Activated naive CD8-positive, alpha-beta T cell treated with anti-CD3 and anti-CD28 coated beads, Interleukin-2, amount 50 U/mL, for 24 hours (primary cell): ENCODE measurements at regions not wholly inside any gene's neighbourhood (a gene's known extent, or its start where the extent isn't known, plus 50 kb on each side); places are given as distances from the start of the nearest gene placed in this dataset.
"Not testable (repeated sequence)": the region's sequence is repeated elsewhere in the genome, so short reads cannot be mapped to it uniquely, and the experiment has no call there.

Source experiments
- ATAC-seq: fragments of 150-1000 bp; cut with Tn5 transposase; one replicate; pipeline ENCODE4 v1.10.0; 2021
- DNase-seq: peaks from one replicate; pipeline ENCODE4 v3.0.0; 2021
- H3K27ac Mint-ChIP-seq: one replicate; pipeline ENCODE4 v1.8.0; 2021; ENCODE audit warnings: mild to moderate bottlenecking, mixed read lengths
- H3K27me3 Mint-ChIP-seq: one replicate; pipeline ENCODE4 v1.8.0; 2021; ENCODE audit warnings: mixed read lengths
- H3K36me3 Mint-ChIP-seq: one replicate; pipeline ENCODE4 v1.8.0; 2021; ENCODE audit warnings: low read depth, mixed read lengths
- H3K4me1 Mint-ChIP-seq: one replicate; pipeline ENCODE4 v1.8.0; 2021; ENCODE audit warnings: mixed read lengths
- H3K4me3 Mint-ChIP-seq: one replicate; pipeline ENCODE4 v1.8.0; 2021; ENCODE audit warnings: mild to moderate bottlenecking, moderate library complexity, mixed read lengths
- H3K9me3 Mint-ChIP-seq: one replicate; pipeline ENCODE4 v1.8.0; 2021; ENCODE audit warnings: mixed read lengths

GRCh38 chr1:101526813-101527212, 290.0 kb downstream of the S1PR1 start:
- no peaks in the 10 kb centered on the region for H3K36me3 Mint-ChIP-seq
- no peak for ATAC-seq
- H3K9me3 Mint-ChIP-seq, result no peaks in the 10 kb centered on the region
- DNase-seq, result no peak
- H3K4me1 Mint-ChIP-seq, result no peaks in the 10 kb centered on the region
- no peak overlapping the region for H3K4me3 Mint-ChIP-seq
- H3K27me3 Mint-ChIP-seq, result peaks cover 3% of the 10 kb centered on the region
- H3K27ac Mint-ChIP-seq, result no peak overlapping the region

GRCh38 chr1:101532377-101532776, 295.6 kb downstream of the S1PR1 start:
- ATAC-seq, result no peak
- H3K4me1 Mint-ChIP-seq, result no peaks in the 10 kb centered on the region

GRCh38 chr1:101540161-101540560, 303.3 kb downstream of the S1PR1 start:
- no peaks in the 10 kb centered on the region for H3K36me3 Mint-ChIP-seq
- ATAC-seq (no peak), DNase-seq (no peak)
- no peaks in the 10 kb centered on the region for H3K9me3 Mint-ChIP-seq
- no peak overlapping the region for H3K4me3 Mint-ChIP-seq
- no peak overlapping the region for H3K27ac Mint-ChIP-seq
- H3K4me1 Mint-ChIP-seq, result no peaks in the 10 kb centered on the region
- H3K27me3 Mint-ChIP-seq, result peaks cover 2% of the 10 kb centered on the region

More at GRCh38 chr1:101532377-101532776, 295.6 kb downstream of the S1PR1 start:
- Mint-ChIP-seq H3K4me3 (no peak overlapping the region), H3K9me3 (no peaks in the 10 kb centered on the region), H3K27ac (no peak overlapping the region), H3K36me3 (no peaks in the 10 kb centered on the region), H3K27me3 (peaks cover 3% of the 10 kb centered on the region)
- DNase-seq, result no peak

GRCh38 chr1:101546885-101547284, 310.1 kb downstream of the S1PR1 start:
- no peak for DNase-seq

GRCh38 chr1:101547357-101547756, 310.5 kb downstream of the S1PR1 start:
- DNase-seq (no peak), ATAC-seq (no peak)
- no peaks in the 10 kb centered on the region for H3K9me3 Mint-ChIP-seq
- H3K4me3 Mint-ChIP-seq, result no peak overlapping the region
- no peaks in the 10 kb centered on the region for H3K27me3 Mint-ChIP-seq
- H3K36me3 Mint-ChIP-seq, result no peaks in the 10 kb centered on the region
- H3K27ac Mint-ChIP-seq, result no peak overlapping the region
- H3K4me1 Mint-ChIP-seq, result no peaks in the 10 kb centered on the region

More at GRCh38 chr1:101546885-101547284, 310.1 kb downstream of the S1PR1 start:
- Mint-ChIP-seq H3K27me3 (no peaks in the 10 kb centered on the region), H3K4me3 (no peak overlapping the region), H3K4me1 (no peaks in the 10 kb centered on the region), H3K27ac (no peak overlapping the region), H3K36me3 (no peaks in the 10 kb centered on the region), H3K9me3 (no peaks in the 10 kb centered on the region)
- no peak for ATAC-seq

GRCh38 chr1:101548376-101548775, 311.6 kb downstream of the S1PR1 start:
- Mint-ChIP-seq H3K36me3 (no peaks in the 10 kb centered on the region), H3K4me3 (no peak overlapping the region), H3K4me1 (no peaks in the 10 kb centered on the region), H3K27ac (no peak overlapping the region), H3K9me3 (no peaks in the 10 kb centered on the region), H3K27me3 (no peaks in the 10 kb centered on the region)
- no peak for DNase-seq
- no peak for ATAC-seq

GRCh38 chr1:101550581-101550980, 313.8 kb downstream of the S1PR1 start:
- Mint-ChIP-seq H3K4me3 (no peak overlapping the region), H3K27me3 (no peaks in the 10 kb centered on the region), H3K27ac (no peak overlapping the region), H3K4me1 (no peaks in the 10 kb centered on the region), H3K36me3 (no peaks in the 10 kb centered on the region), H3K9me3 (no peaks in the 10 kb centered on the region)
- no peak for ATAC-seq
- DNase-seq, result no peak

- H3K4me1 Mint-ChIP-seq, result no peaks in the 10 kb centered on the region
- H3K4me3 Mint-ChIP-seq, result no peak overlapping the region
- H3K36me3 Mint-ChIP-seq, result no peaks in the 10 kb centered on the region
- H3K27ac Mint-ChIP-seq, result no peak overlapping the region
- H3K9me3 Mint-ChIP-seq, result no peaks in the 10 kb centered on the region
- no peak for ATAC-seq
- peaks cover 9% of the 10 kb centered on the region for H3K27me3 Mint-ChIP-seq
- no peak for DNase-seq
Measured at GRCh38 chr1:101566883-101567538, 330.2 kb downstream of the S1PR1 start.

- Mint-ChIP-seq H3K9me3 (no peaks in the 10 kb centered on the region), H3K4me3 (no peak overlapping the region), H3K4me1 (no peaks in the 10 kb centered on the region), H3K27me3 (peaks cover 9% of the 10 kb centered on the region), H3K27ac (no peak overlapping the region), H3K36me3 (no peaks in the 10 kb centered on the region)
- peak; percentile 35 for DNase-seq
- ATAC-seq, result peak; percentile 71
Measured at GRCh38 chr1:101567582-101568189, 330.9 kb downstream of the S1PR1 start.

GRCh38 chr1:101587741-101588140, 350.9 kb downstream of the S1PR1 start:
- Mint-ChIP-seq H3K36me3 (no peaks in the 10 kb centered on the region), H3K27me3 (peaks cover 14% of the 10 kb centered on the region), H3K9me3 (no peaks in the 10 kb centered on the region), H3K4me1 (no peaks in the 10 kb centered on the region), H3K4me3 (no peak overlapping the region), H3K27ac (no peak overlapping the region)
- DNase-seq (no peak), ATAC-seq (no peak)

- H3K4me3 Mint-ChIP-seq, result no peak overlapping the region
- ATAC-seq (no peak), DNase-seq (no peak)
- no peaks in the 10 kb centered on the region for H3K36me3 Mint-ChIP-seq
- H3K27me3 Mint-ChIP-seq, result peaks cover 10% of the 10 kb centered on the region
- H3K9me3 Mint-ChIP-seq, result no peaks in the 10 kb centered on the region
- H3K27ac Mint-ChIP-seq, result no peak overlapping the region
- H3K4me1 Mint-ChIP-seq, result no peaks in the 10 kb centered on the region
Measured at GRCh38 chr1:101588677-101589076, 351.9 kb downstream of the S1PR1 start.

GRCh38 chr1:101592845-101593244, 356.0 kb downstream of the S1PR1 start:
- no peak overlapping the region for H3K4me3 Mint-ChIP-seq
- DNase-seq, result no peak
- H3K36me3 Mint-ChIP-seq, result no peaks in the 10 kb centered on the region
- no peaks in the 10 kb centered on the region for H3K4me1 Mint-ChIP-seq
- ATAC-seq, result no peak
- peaks cover 10% of the 10 kb centered on the region for H3K27me3 Mint-ChIP-seq
- no peaks in the 10 kb centered on the region for H3K9me3 Mint-ChIP-seq
- H3K27ac Mint-ChIP-seq, result no peak overlapping the region

- H3K4me1 Mint-ChIP-seq, result no peaks in the 10 kb centered on the region
- peaks cover 3% of the 10 kb centered on the region for H3K27me3 Mint-ChIP-seq
- H3K36me3 Mint-ChIP-seq, result no peaks in the 10 kb centered on the region
- no peak overlapping the region for H3K27ac Mint-ChIP-seq
- H3K4me3 Mint-ChIP-seq, result no peak overlapping the region
- no peaks in the 10 kb centered on the region for H3K9me3 Mint-ChIP-seq
- ATAC-seq (no peak), DNase-seq (no peak)
Measured at GRCh38 chr1:101595881-101596374, 359.1 kb downstream of the S1PR1 start.

GRCh38 chr1:101600615-101601014, 363.8 kb downstream of the S1PR1 start:
- H3K27ac Mint-ChIP-seq, H3K36me3 Mint-ChIP-seq, DNase-seq, H3K27me3 Mint-ChIP-seq, ATAC-seq, H3K9me3 Mint-ChIP-seq, H3K4me1 Mint-ChIP-seq, H3K4me3 Mint-ChIP-seq: not testable (repeated sequence)

- no peaks in the 10 kb centered on the region for H3K9me3 Mint-ChIP-seq
- no peaks in the 10 kb centered on the region for H3K36me3 Mint-ChIP-seq
- no peak overlapping the region for H3K27ac Mint-ChIP-seq
- ATAC-seq (no peak), DNase-seq (no peak)
- H3K4me1 Mint-ChIP-seq, result no peaks in the 10 kb centered on the region
- no peak overlapping the region for H3K4me3 Mint-ChIP-seq
- peaks cover 7% of the 10 kb centered on the region for H3K27me3 Mint-ChIP-seq
Measured at GRCh38 chr1:101603726-101604125, 366.9 kb downstream of the S1PR1 start.
